Stimulated activated CD4-positive, alpha-beta T cell treated with anti-CD3 and anti-CD28 coated beads, Interleukin-4, amount 100 ng/mL, for 24 hours (primary cell): ENCODE measurements at regions not wholly inside any gene's neighbourhood (a gene's known extent, or its start where the extent isn't known, plus 50 kb on each side); places are given as distances from the start of the nearest gene placed in this dataset.

Experiments
- DNase-seq: peaks from one replicate; pipeline ENCODE4 v3.0.0-alpha.2; 2020

- DNase-seq: no peak
Observed at GRCh38 chr18:44521668-44522022, 159.0 kb upstream of the SETBP1 start.

GRCh38 chr18:44526705-44527415 lies 153.8 kb upstream of the SETBP1 start:
- DNase-seq: no peak

- DNase-seq: no peak
Observed at GRCh38 chr18:44533071-44533470, 147.6 kb upstream of the SETBP1 start.

GRCh38 chr18:44536046-44536445 lies 144.6 kb upstream of the SETBP1 start:
- no peak for DNase-seq

- no peak for DNase-seq
Observed at GRCh38 chr18:44536619-44537018, 144.1 kb upstream of the SETBP1 start.

GRCh38 chr18:44537526-44537925 lies 143.2 kb upstream of the SETBP1 start:
- DNase-seq: no peak

- DNase-seq: no peak
Observed at GRCh38 chr18:44539926-44540325, 140.8 kb upstream of the SETBP1 start.

- no peak for DNase-seq
Observed at GRCh38 chr18:44541159-44541558, 139.5 kb upstream of the SETBP1 start.

GRCh38 chr18:44541781-44542180 lies 138.9 kb upstream of the SETBP1 start:
- DNase-seq: no peak

GRCh38 chr18:44543387-44543786 lies 137.3 kb upstream of the SETBP1 start:
- no peak for DNase-seq

GRCh38 chr18:44545359-44545985 lies 135.2 kb upstream of the SETBP1 start:
- DNase-seq: no peak

- DNase-seq: no peak
Observed at GRCh38 chr18:44546954-44547353, 133.7 kb upstream of the SETBP1 start.

GRCh38 chr18:44548291-44549221 lies 132.1 kb upstream of the SETBP1 start:
- no peak for DNase-seq

- no peak for DNase-seq
Observed at GRCh38 chr18:44552706-44553105, 128.0 kb upstream of the SETBP1 start.

- DNase-seq: no peak
Observed at GRCh38 chr18:44556296-44556695, 124.4 kb upstream of the SETBP1 start.

GRCh38 chr18:44557616-44558151 lies 123.0 kb upstream of the SETBP1 start:
- no peak for DNase-seq

GRCh38 chr18:44558767-44559166 lies 121.9 kb upstream of the SETBP1 start:
- DNase-seq: no peak

- DNase-seq: no peak
Observed at GRCh38 chr18:44562986-44563385, 117.7 kb upstream of the SETBP1 start.

GRCh38 chr18:44564922-44565321 lies 115.8 kb upstream of the SETBP1 start:
- no peak for DNase-seq

- DNase-seq: no peak
Observed at GRCh38 chr18:44568342-44568741, 112.3 kb upstream of the SETBP1 start.

GRCh38 chr18:44568986-44569385 lies 111.7 kb upstream of the SETBP1 start:
- DNase-seq: no peak

- DNase-seq: no peak
Observed at GRCh38 chr18:44569391-44570055, 111.2 kb upstream of the SETBP1 start.
